HG03280 (cell line): ENCODE measurements at regions not wholly inside any gene's neighbourhood (a gene's known extent, or its start where the extent isn't known, plus 50 kb on each side); places are given as distances from the start of the nearest gene placed in this dataset.
"Not testable (repeated sequence)": the region's sequence is repeated elsewhere in the genome, so short reads cannot be mapped to it uniquely, and the experiment has no call there.

ENCODE experiments used
- ATAC-seq: cut with Tn5 transposase; IDR thresholded peaks from one replicate; pipeline ENCODE4 v1.9.1; 2021; ENCODE audit warnings: mild to moderate bottlenecking, moderate library complexity; ENCODE audit not compliant: unreplicated experiment

GRCh38 chr4:99763635-99764101 is 53.0 kb upstream of the DAPP1 start:
- no peak for ATAC-seq

- no peak for ATAC-seq
Observed at GRCh38 chr4:99762728-99763127, 53.9 kb upstream of the DAPP1 start.

- ATAC-seq: no peak
Observed at GRCh38 chr4:99759988-99760387, 56.6 kb upstream of the DAPP1 start.

GRCh38 chr4:99759346-99759984 is 57.2 kb upstream of the DAPP1 start:
- no peak for ATAC-seq

GRCh38 chr4:99755223-99755944 is 61.2 kb upstream of the DAPP1 start:
- ATAC-seq: no peak

GRCh38 chr4:99754756-99755155 is 61.9 kb upstream of the DAPP1 start:
- ATAC-seq: no peak

- no peak for ATAC-seq
Observed at GRCh38 chr4:99753931-99754330, 62.7 kb upstream of the DAPP1 start.

- peak; percentile 53 for ATAC-seq
Observed at GRCh38 chr4:99749445-99750391, 66.9 kb upstream of the DAPP1 start.

- ATAC-seq: no peak
Observed at GRCh38 chr4:99746443-99746842, 70.2 kb upstream of the DAPP1 start.

- no peak for ATAC-seq
Observed at GRCh38 chr4:99736846-99737245, 79.2 kb upstream of the C4orf54 start.

GRCh38 chr4:99735822-99736221 is 78.2 kb upstream of the C4orf54 start:
- no peak for ATAC-seq

- ATAC-seq: no peak
Observed at GRCh38 chr4:99734583-99735322, 77.1 kb upstream of the C4orf54 start.

- ATAC-seq: not testable (repeated sequence)
Observed at GRCh38 chr4:99733455-99733854, 75.8 kb upstream of the C4orf54 start.

- no peak for ATAC-seq
Observed at GRCh38 chr4:99729186-99729585, 71.6 kb upstream of the C4orf54 start.

GRCh38 chr4:99724067-99724466 is 66.4 kb upstream of the C4orf54 start:
- no peak for ATAC-seq

GRCh38 chr4:99723612-99724011 is 66.0 kb upstream of the C4orf54 start:
- no peak for ATAC-seq

- no peak for ATAC-seq
Observed at GRCh38 chr4:99722725-99723124, 65.1 kb upstream of the C4orf54 start.

- no peak for ATAC-seq
Observed at GRCh38 chr4:99722006-99722405, 64.4 kb upstream of the C4orf54 start.

GRCh38 chr4:99720206-99720605 is 62.6 kb upstream of the C4orf54 start:
- ATAC-seq: no peak

GRCh38 chr4:99716996-99717395 is 59.4 kb upstream of the C4orf54 start:
- no peak for ATAC-seq

- ATAC-seq: no peak
Observed at GRCh38 chr4:99715286-99715685, 57.7 kb upstream of the C4orf54 start.
